GM23338 (cell line): ENCODE measurements at regions not wholly inside any gene's neighbourhood (a gene's known extent, or its start where the extent isn't known, plus 50 kb on each side); places are given as distances from the start of the nearest gene placed in this dataset.
A peak's percentile ranks its signal among the peaks of the same experiment; 100 is the strongest.

ENCODE experiments used
- ATAC-seq: fragments of 200-7000 bp; cut with Tn5 transposase; 3 replicates; pipeline ENCODE4 v1.9.1; 2020
- DNase-seq: peaks from one replicate; pipeline ENCODE4 v3.0.0-alpha.2; 2015; ENCODE audit warnings: low spot score
- H2AFZ ChIP-seq: fragments of 200-600 bp; sonication (generic); 2 replicates; pipeline ENCODE4 v1.8.0; 2016; ENCODE audit warnings: antibody characterized with exemption, mild to moderate bottlenecking, moderate library complexity
- H3F3A ChIP-seq: fragments of 200-600 bp; sonication (generic); replicated peaks from 2 replicates; pipeline ENCODE4 v1.8.0; 2017; ENCODE audit warnings: antibody characterized with exemption, mixed run types, low read depth
- H3K27ac ChIP-seq: fragments of 200-600 bp; sonication (generic); 2 replicates; pipeline ENCODE4 v1.6.1; 2016; ENCODE audit warnings: low read depth
- H3K27me3 ChIP-seq: fragments of 200-600 bp; sonication (generic); 2 replicates; pipeline ENCODE4 v1.8.0; 2016; ENCODE audit warnings: mild to moderate bottlenecking, mixed run types, moderate library complexity; ENCODE audit not compliant: insufficient read depth
- H3K36me3 ChIP-seq: fragments of 200-600 bp; sonication (generic); 2 replicates; pipeline ENCODE4 v1.8.0; 2016; ENCODE audit warnings: mild to moderate bottlenecking; ENCODE audit not compliant: insufficient read depth
- H3K4me1 ChIP-seq: fragments of 200-600 bp; sonication (generic); 2 replicates; pipeline ENCODE4 v1.8.0; 2016; ENCODE audit warnings: mild to moderate bottlenecking, moderate library complexity; ENCODE audit not compliant: insufficient read depth
- H3K4me2 ChIP-seq: fragments of 200-600 bp; sonication (generic); 2 replicates; pipeline ENCODE4 v1.7.1; 2017; ENCODE audit warnings: mixed run types
- H3K4me3 ChIP-seq: fragments of 200-600 bp; sonication (generic); 2 replicates; pipeline ENCODE4 v1.6.1; 2016; ENCODE audit warnings: mixed run types
- H3K79me2 ChIP-seq: fragments of 200-600 bp; sonication (generic); replicated peaks from 2 replicates; pipeline ENCODE4 v1.8.0; 2017; ENCODE audit warnings: mild to moderate bottlenecking; ENCODE audit not compliant: insufficient read depth
- H3K9me2 ChIP-seq: fragments of 200-600 bp; sonication (generic); 2 replicates; pipeline ENCODE4 v1.8.0; 2017; ENCODE audit not compliant: insufficient read depth
- H4K20me1 ChIP-seq: fragments of 200-600 bp; sonication (generic); replicated peaks from 2 replicates; pipeline ENCODE4 v1.8.0; 2017; ENCODE audit warnings: mild to moderate bottlenecking; ENCODE audit not compliant: insufficient read depth
- H3K27ac Mint-ChIP-seq: 2 replicates; pipeline ENCODE4 v1.8.0; 2020; ENCODE audit warnings: inconsistent platforms, mild to moderate bottlenecking, moderate library complexity, mixed read lengths
- H3K27me3 Mint-ChIP-seq: 3 replicates; pipeline ENCODE4 v1.8.0; 2022; ENCODE audit warnings: low read depth, mild to moderate bottlenecking, moderate library complexity, mixed read lengths, inconsistent platforms; ENCODE audit not compliant: insufficient read depth, poor library complexity
- H3K36me3 Mint-ChIP-seq: 3 replicates; pipeline ENCODE4 v1.8.0; 2021; ENCODE audit warnings: low read depth, mild to moderate bottlenecking, inconsistent platforms, moderate library complexity, mixed read lengths
- H3K4me1 Mint-ChIP-seq: 3 replicates; pipeline ENCODE4 v1.8.0; 2020; ENCODE audit warnings: mild to moderate bottlenecking, inconsistent platforms, mixed read lengths
- H3K4me3 Mint-ChIP-seq: 3 replicates; pipeline ENCODE4 v1.8.0; 2021; ENCODE audit warnings: moderate library complexity, mild to moderate bottlenecking, inconsistent platforms, mixed read lengths
- H3K9me3 Mint-ChIP-seq: 3 replicates; pipeline ENCODE4 v1.8.0; 2020; ENCODE audit warnings: moderate library complexity, mild to moderate bottlenecking, inconsistent platforms, mixed read lengths
- CREB1 ChIP-seq: fragments of 250-450 bp; sonication (Bioruptor Pico); IDR thresholded peaks from 2 replicates; pipeline ENCODE4 v1.5.0; 2020; ENCODE audit warnings: low read depth, mild to moderate bottlenecking, moderate library complexity
- EZH2 ChIP-seq: fragments of 200-600 bp; sonication (generic); IDR thresholded peaks from one replicate; pipeline ENCODE4 v1.8.0; 2017; ENCODE audit warnings: antibody characterized with exemption, mild to moderate bottlenecking, low read depth; ENCODE audit not compliant: unreplicated experiment
- EZH2phosphoT487 ChIP-seq: fragments of 200-600 bp; sonication (generic); IDR thresholded peaks from one replicate; pipeline ENCODE4 v1.8.1; 2018; ENCODE audit warnings: antibody characterized with exemption; ENCODE audit not compliant: unreplicated experiment
- JUNB ChIP-seq: IDR thresholded peaks from one replicate; pipeline ENCODE4 v1.6.1; 2016; ENCODE audit warnings: antibody characterized with exemption; ENCODE audit not compliant: unreplicated experiment
- NANOG ChIP-seq: IDR thresholded peaks from 2 replicates; pipeline ENCODE4 v1.6.1; 2016; ENCODE audit warnings: antibody characterized with exemption, borderline replicate concordance
- POLR2AphosphoS5 ChIP-seq: IDR thresholded peaks from 2 replicates; pipeline ENCODE4 v1.6.1; 2016; ENCODE audit warnings: antibody characterized with exemption, low read depth
- STAT1 ChIP-seq: IDR thresholded peaks from one replicate; pipeline ENCODE4 v1.6.1; 2016; ENCODE audit warnings: antibody characterized with exemption; ENCODE audit not compliant: unreplicated experiment
- ZNF114 ChIP-seq: fragments of 250-450 bp; sonication (Bioruptor Pico); IDR thresholded peaks from 2 replicates; pipeline ENCODE4 v1.5.0; 2020; ENCODE audit warnings: mild to moderate bottlenecking, moderate library complexity
- TF ChIP-seq, protein P1 (sequence below), 2 experiments: fragments of 200-600 bp in 1 of 2; sonication (generic) in 1 of 2; conservative IDR thresholded peaks; 2 replicates each; pipeline versions ENCODE4 v1.5.1 to v1.6.1; 2016 to 2017; ENCODE audit warnings: antibody characterized with exemption in 2 of 2, low read depth in 2 of 2, mild to moderate bottlenecking in 2 of 2, moderate library complexity in 1 of 2
- TF ChIP-seq, protein P2 (sequence below): IDR thresholded peaks from one replicate; pipeline ENCODE4 v1.6.1; 2018; ENCODE audit warnings: antibody characterized with exemption; ENCODE audit not compliant: unreplicated experiment
- TF ChIP-seq, protein P3 (sequence below): IDR thresholded peaks from 2 replicates; pipeline ENCODE4 v1.6.1; 2016; ENCODE audit warnings: antibody characterized with exemption

DNA sequence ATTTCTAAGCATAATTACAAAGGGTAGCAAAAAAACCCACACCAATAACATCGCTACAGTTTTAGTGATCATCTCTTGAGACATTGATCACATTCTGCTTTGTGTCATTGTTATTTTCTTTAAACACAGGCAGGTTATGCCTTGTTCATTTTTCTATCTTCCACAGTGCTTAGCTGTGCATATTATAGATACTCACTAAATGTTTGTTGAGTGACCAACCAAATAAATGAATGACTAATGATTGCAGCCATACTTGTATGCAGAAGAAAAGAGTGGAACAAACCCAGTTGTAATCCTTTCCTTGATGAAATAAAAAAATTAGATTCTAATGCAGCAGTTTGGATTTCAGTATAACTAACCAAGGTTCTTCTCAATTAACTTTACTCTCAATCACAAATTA, 81.0 kb upstream of the RASSF8 start:
- Mint-ChIP-seq H3K27me3 (peaks cover 1% of the 10 kb centered on the region), H3K27ac (no peak overlapping the region), H3K36me3 (peaks cover 10% of the 10 kb centered on the region; the same call in 2 of the 3 replicates), H3K4me1 (0 out of 3 replicates have a peak, but pooled peaks cover 4% of the 10 kb centered on the region), H3K4me3 (no peak overlapping the region), H3K9me3 (peaks cover 11% of the 10 kb centered on the region; the same call in 2 of the 3 replicates)
- TF ChIP-seq, protein P1, sequence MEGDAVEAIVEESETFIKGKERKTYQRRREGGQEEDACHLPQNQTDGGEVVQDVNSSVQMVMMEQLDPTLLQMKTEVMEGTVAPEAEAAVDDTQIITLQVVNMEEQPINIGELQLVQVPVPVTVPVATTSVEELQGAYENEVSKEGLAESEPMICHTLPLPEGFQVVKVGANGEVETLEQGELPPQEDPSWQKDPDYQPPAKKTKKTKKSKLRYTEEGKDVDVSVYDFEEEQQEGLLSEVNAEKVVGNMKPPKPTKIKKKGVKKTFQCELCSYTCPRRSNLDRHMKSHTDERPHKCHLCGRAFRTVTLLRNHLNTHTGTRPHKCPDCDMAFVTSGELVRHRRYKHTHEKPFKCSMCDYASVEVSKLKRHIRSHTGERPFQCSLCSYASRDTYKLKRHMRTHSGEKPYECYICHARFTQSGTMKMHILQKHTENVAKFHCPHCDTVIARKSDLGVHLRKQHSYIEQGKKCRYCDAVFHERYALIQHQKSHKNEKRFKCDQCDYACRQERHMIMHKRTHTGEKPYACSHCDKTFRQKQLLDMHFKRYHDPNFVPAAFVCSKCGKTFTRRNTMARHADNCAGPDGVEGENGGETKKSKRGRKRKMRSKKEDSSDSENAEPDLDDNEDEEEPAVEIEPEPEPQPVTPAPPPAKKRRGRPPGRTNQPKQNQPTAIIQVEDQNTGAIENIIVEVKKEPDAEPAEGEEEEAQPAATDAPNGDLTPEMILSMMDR (conservative IDR thresholded peaks at IDR 0.05; ENCODE audit: low read depth in 2 of 2), result no peak
- TF ChIP-seq EZH2phosphoT487 (no peak), POLR2AphosphoS5 (no peak), JUNB (no peak), NANOG (no peak), EZH2 (no peak), CREB1 (CRISPR knock-in tag) (no peak), STAT1 (no peak)
- TF ChIP-seq, protein P2, sequence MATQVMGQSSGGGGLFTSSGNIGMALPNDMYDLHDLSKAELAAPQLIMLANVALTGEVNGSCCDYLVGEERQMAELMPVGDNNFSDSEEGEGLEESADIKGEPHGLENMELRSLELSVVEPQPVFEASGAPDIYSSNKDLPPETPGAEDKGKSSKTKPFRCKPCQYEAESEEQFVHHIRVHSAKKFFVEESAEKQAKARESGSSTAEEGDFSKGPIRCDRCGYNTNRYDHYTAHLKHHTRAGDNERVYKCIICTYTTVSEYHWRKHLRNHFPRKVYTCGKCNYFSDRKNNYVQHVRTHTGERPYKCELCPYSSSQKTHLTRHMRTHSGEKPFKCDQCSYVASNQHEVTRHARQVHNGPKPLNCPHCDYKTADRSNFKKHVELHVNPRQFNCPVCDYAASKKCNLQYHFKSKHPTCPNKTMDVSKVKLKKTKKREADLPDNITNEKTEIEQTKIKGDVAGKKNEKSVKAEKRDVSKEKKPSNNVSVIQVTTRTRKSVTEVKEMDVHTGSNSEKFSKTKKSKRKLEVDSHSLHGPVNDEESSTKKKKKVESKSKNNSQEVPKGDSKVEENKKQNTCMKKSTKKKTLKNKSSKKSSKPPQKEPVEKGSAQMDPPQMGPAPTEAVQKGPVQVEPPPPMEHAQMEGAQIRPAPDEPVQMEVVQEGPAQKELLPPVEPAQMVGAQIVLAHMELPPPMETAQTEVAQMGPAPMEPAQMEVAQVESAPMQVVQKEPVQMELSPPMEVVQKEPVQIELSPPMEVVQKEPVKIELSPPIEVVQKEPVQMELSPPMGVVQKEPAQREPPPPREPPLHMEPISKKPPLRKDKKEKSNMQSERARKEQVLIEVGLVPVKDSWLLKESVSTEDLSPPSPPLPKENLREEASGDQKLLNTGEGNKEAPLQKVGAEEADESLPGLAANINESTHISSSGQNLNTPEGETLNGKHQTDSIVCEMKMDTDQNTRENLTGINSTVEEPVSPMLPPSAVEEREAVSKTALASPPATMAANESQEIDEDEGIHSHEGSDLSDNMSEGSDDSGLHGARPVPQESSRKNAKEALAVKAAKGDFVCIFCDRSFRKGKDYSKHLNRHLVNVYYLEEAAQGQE, result no peak
- TF ChIP-seq, protein P3, sequence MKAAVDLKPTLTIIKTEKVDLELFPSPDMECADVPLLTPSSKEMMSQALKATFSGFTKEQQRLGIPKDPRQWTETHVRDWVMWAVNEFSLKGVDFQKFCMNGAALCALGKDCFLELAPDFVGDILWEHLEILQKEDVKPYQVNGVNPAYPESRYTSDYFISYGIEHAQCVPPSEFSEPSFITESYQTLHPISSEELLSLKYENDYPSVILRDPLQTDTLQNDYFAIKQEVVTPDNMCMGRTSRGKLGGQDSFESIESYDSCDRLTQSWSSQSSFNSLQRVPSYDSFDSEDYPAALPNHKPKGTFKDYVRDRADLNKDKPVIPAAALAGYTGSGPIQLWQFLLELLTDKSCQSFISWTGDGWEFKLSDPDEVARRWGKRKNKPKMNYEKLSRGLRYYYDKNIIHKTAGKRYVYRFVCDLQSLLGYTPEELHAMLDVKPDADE, result no peak
- Histone ChIP-seq H3K4me3 (no peak overlapping the region), H2AFZ (no peak overlapping the region), H3K79me2 (no peaks in the 10 kb centered on the region), H3K36me3 (no peaks in the 10 kb centered on the region), H3K27me3 (no peaks in the 10 kb centered on the region), H3K4me2 (no peak overlapping the region), H3K9me2 (no peaks in the 10 kb centered on the region), H3F3A (no peaks in the 10 kb centered on the region), H3K27ac (no peak overlapping the region), H4K20me1 (no peaks in the 10 kb centered on the region), H3K4me1 (no peaks in the 10 kb centered on the region; the same call in 1 of the 2 replicates)
- no peak for DNase-seq
- ATAC-seq, result no peak

DNA sequence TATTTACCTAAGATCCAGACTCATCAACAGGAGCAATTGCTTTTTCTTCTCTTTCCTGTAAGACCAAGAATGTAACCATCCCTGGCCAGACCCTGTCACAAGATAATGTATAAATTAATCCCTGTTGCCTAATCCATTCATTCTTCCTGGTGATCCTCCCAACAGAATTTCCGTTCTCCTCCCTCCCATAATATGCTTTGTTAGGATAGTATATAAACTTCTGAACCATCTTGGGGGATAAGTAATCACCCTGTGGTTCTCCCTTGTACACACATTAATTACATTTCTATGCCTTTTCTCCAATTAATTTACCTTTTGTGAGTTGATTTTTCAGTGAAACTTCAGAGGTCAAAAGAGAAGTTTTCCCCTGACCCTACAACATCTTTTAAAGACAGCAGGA, 76.2 kb upstream of the RASSF8 start:
- 0 out of 2 replicates have a peak overlapping the region, but pooled peaks have one; percentile 10 for H2AFZ ChIP-seq
- no peaks in the 10 kb centered on the region for H3K27me3 ChIP-seq
- no peaks in the 10 kb centered on the region for H3F3A ChIP-seq
- H3K36me3 ChIP-seq, result no peaks in the 10 kb centered on the region
- Mint-ChIP-seq H3K4me3 (no peak overlapping the region), H3K27ac (no peak overlapping the region), H3K27me3 (peaks cover 10% of the 10 kb centered on the region), H3K9me3 (peaks cover 13% of the 10 kb centered on the region; the same call in 2 of the 3 replicates), H3K4me1 (peaks cover 16% of the 10 kb centered on the region), H3K36me3 (peaks cover 11% of the 10 kb centered on the region; the same call in 2 of the 3 replicates)
- peaks cover 17% of the 10 kb centered on the region for H3K4me1 ChIP-seq
- no peak overlapping the region for H3K4me2 ChIP-seq
- no peak overlapping the region for H3K27ac ChIP-seq
- H3K9me2 ChIP-seq, result no peaks in the 10 kb centered on the region
- no peak for DNase-seq
- ATAC-seq, result no peak
- no peaks in the 10 kb centered on the region for H3K79me2 ChIP-seq
- no peaks in the 10 kb centered on the region for H4K20me1 ChIP-seq
- H3K4me3 ChIP-seq, result no peak overlapping the region
- no peak for TF ChIP-seq CREB1 (CRISPR knock-in tag)
- TF ChIP-seq ZNF114 (CRISPR knock-in tag), result no peak
- TF ChIP-seq STAT1, result no peak
- TF ChIP-seq POLR2AphosphoS5, result no peak
- TF ChIP-seq EZH2, result no peak
